ENCODE measurements at regions not wholly inside any gene's neighbourhood (a gene's known extent, or its start where the extent isn't known, plus 50 kb on each side); places are given as distances from the start of the nearest gene placed in this dataset.
"Not testable (repeated sequence)": the region's sequence is repeated elsewhere in the genome, so short reads cannot be mapped to it uniquely, and the experiment has no call there.

DNA sequence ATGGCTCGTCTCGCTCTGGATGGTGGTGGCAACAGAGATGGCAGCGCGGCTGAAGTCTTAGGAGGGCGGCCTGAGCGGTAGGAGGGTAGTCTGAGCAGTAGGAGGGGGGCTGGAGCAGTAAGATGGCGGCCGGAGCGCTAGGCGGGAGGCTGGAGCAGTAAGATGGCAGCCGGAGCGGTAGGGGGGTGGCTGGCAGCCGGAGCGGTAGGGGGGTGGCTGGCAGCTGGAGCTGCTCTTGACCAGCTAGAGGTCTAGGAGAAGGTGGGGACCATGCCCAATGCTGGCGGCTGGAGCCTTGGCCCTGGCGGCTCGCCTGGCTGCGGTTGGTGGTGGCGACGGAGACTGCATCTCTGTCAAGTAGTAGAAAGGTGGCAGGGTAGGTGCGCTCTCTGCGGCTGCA, 1262.7 kb downstream of the SPATA31A7 start:
- H3K9me3 ChIP-seq (ENCODE audit: control insufficient read depth, low read depth, low read length); H3K27ac ChIP-seq (ENCODE audit: control insufficient read depth, insufficient read depth, low read length); H4K20me1 ChIP-seq (ENCODE audit: control insufficient read depth, extremely low read depth, insufficient read depth, low read length); H3K4me2 ChIP-seq (ENCODE audit: control insufficient read depth, extremely low read depth, insufficient read depth, low read depth, low read length); H3K79me2 ChIP-seq (ENCODE audit: control insufficient read depth, insufficient read depth, low read length); H3K27me3 ChIP-seq (ENCODE audit: control insufficient read depth, extremely low read depth, insufficient read depth, low read length); H3K36me3 ChIP-seq (ENCODE audit: control insufficient read depth in 2 of 2, extremely low read depth in 1 of 2, insufficient read depth in 2 of 2, low read length in 2 of 2); H3K9me1 ChIP-seq (ENCODE audit: control insufficient read depth, extremely low read depth, insufficient read depth, low read length); H3K4me3 ChIP-seq (ENCODE audit: control insufficient read depth in 2 of 3, extremely low read depth in 1 of 3, insufficient read depth in 2 of 3, low read depth in 1 of 3, low read length in 3 of 3); FAIRE-seq; H3K9ac ChIP-seq (ENCODE audit: control insufficient read depth, extremely low read depth, insufficient read depth, low read length); DNase-seq (ENCODE audit: low read depth, low spot score); dilution Hi-C loops (cut with MboI; ENCODE audit: extremely low pct_ligation_motif_present, low sequenced_read_pairs); H3K4me1 ChIP-seq (ENCODE audit: control insufficient read depth, extremely low read depth, insufficient read depth, low read length); H2AFZ ChIP-seq (ENCODE audit: control insufficient read depth, low read length): not testable (repeated sequence)

DNA sequence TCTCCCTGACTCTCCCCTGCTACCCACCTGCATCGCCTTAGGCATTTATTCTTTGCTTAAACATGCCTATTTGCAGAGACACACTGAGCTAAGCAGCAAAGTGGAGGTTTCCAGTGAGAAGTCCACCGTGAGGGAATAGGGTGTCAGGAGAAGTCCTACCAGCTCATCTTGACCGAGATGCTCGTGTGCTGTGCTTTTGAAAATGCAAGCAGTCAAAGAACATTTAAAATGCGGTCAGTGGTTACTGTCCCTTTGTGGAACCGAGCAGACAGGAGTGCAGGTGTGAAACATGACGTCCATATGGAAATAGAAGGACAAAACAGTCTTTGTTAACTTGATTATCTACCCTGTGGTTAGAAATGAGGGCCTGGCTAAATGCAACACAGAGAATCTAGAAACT, 1274.3 kb downstream of the SPATA31A7 start:
- not testable (repeated sequence) for H4K20me1 ChIP-seq (ENCODE audit: control insufficient read depth, extremely low read depth, insufficient read depth, low read length)
- peak; percentile 61 for FAIRE-seq

DNA sequence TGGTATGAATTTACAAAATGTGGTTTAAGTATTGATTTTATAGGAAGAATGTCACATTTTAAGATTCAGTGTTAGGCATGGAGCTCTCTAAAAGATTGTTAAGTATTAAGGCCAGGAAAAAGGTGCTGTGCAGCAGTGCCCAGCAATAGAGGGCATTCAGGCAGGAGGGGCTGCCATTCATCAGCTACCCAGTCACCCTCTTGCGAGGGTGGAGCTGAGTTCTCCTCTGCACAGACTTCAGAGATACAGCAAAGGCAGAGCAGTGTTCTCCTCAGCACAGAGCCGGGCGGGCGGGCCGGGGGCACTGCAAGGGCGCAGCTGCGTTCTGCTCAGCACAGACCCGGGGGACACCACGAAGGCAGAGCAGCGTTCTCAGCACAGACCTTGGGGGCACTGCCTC, 1275.1 kb downstream of the SPATA31A7 start:
- dilution Hi-C loops (cut with MboI; ENCODE audit: extremely low pct_ligation_motif_present, low sequenced_read_pairs); H3K9me1 ChIP-seq (ENCODE audit: control insufficient read depth, extremely low read depth, insufficient read depth, low read length); H3K4me2 ChIP-seq (ENCODE audit: control insufficient read depth, extremely low read depth, insufficient read depth, low read depth, low read length); H3K9ac ChIP-seq (ENCODE audit: control insufficient read depth, extremely low read depth, insufficient read depth, low read length); H3K27me3 ChIP-seq (ENCODE audit: control insufficient read depth, extremely low read depth, insufficient read depth, low read length); H2AFZ ChIP-seq (ENCODE audit: control insufficient read depth, low read length); FAIRE-seq; H4K20me1 ChIP-seq (ENCODE audit: control insufficient read depth, extremely low read depth, insufficient read depth, low read length); H3K4me1 ChIP-seq (ENCODE audit: control insufficient read depth, extremely low read depth, insufficient read depth, low read length); H3K36me3 ChIP-seq (ENCODE audit: control insufficient read depth in 2 of 2, extremely low read depth in 1 of 2, insufficient read depth in 2 of 2, low read length in 2 of 2); DNase-seq (ENCODE audit: low read depth, low spot score); H3K4me3 ChIP-seq (ENCODE audit: control insufficient read depth in 2 of 3, extremely low read depth in 1 of 3, insufficient read depth in 2 of 3, low read depth in 1 of 3, low read length in 3 of 3); H3K79me2 ChIP-seq (ENCODE audit: control insufficient read depth, insufficient read depth, low read length); H3K27ac ChIP-seq (ENCODE audit: control insufficient read depth, insufficient read depth, low read length); H3K9me3 ChIP-seq (ENCODE audit: control insufficient read depth, low read depth, low read length): not testable (repeated sequence)

More for the DNA sequence above, 1274.3 kb downstream of the SPATA31A7 start:
- H3K4me2 ChIP-seq (ENCODE audit: control insufficient read depth, extremely low read depth, insufficient read depth, low read depth, low read length); H3K79me2 ChIP-seq (ENCODE audit: control insufficient read depth, insufficient read depth, low read length); DNase-seq (ENCODE audit: low read depth, low spot score); H3K9ac ChIP-seq (ENCODE audit: control insufficient read depth, extremely low read depth, insufficient read depth, low read length); H3K9me3 ChIP-seq (ENCODE audit: control insufficient read depth, low read depth, low read length); H2AFZ ChIP-seq (ENCODE audit: control insufficient read depth, low read length); H3K27ac ChIP-seq (ENCODE audit: control insufficient read depth, insufficient read depth, low read length); H3K36me3 ChIP-seq (ENCODE audit: control insufficient read depth in 2 of 2, extremely low read depth in 1 of 2, insufficient read depth in 2 of 2, low read length in 2 of 2); H3K27me3 ChIP-seq (ENCODE audit: control insufficient read depth, extremely low read depth, insufficient read depth, low read length); dilution Hi-C loops (cut with MboI; ENCODE audit: extremely low pct_ligation_motif_present, low sequenced_read_pairs); H3K4me3 ChIP-seq (ENCODE audit: control insufficient read depth in 2 of 3, extremely low read depth in 1 of 3, insufficient read depth in 2 of 3, low read depth in 1 of 3, low read length in 3 of 3); H3K9me1 ChIP-seq (ENCODE audit: control insufficient read depth, extremely low read depth, insufficient read depth, low read length); H3K4me1 ChIP-seq (ENCODE audit: control insufficient read depth, extremely low read depth, insufficient read depth, low read length): not testable (repeated sequence)
